ENCODE measurements at regions not wholly inside any gene's neighbourhood (a gene's known extent, or its start where the extent isn't known, plus 50 kb on each side); places are given as distances from the start of the nearest gene placed in this dataset.

- Mint-ChIP-seq H3K4me3 (ENCODE audit: unreplicated experiment) (no peak overlapping the region), H3K36me3 (ENCODE audit: unreplicated experiment) (no peaks in the 10 kb centered on the region), H3K27me3 (ENCODE audit: unreplicated experiment) (peaks cover 2% of the 10 kb centered on the region), H3K27ac (ENCODE audit: unreplicated experiment) (no peak overlapping the region), H3K4me1 (ENCODE audit: low read depth, unreplicated experiment) (peaks cover 12% of the 10 kb centered on the region), H3K9me3 (ENCODE audit: unreplicated experiment) (peaks cover 6% of the 10 kb centered on the region)
- DNase-seq, result no peak
- no peak for TF ChIP-seq CTCF (IDR thresholded peaks at IDR 0.05; ENCODE audit: partially characterized antibody, unreplicated experiment)
Measured at GRCh38 chr3:72550582-72551262, 297.5 kb downstream of the SHQ1 start.

- peak; percentile 31 for DNase-seq
- Mint-ChIP-seq H3K9me3 (ENCODE audit: unreplicated experiment) (peaks cover 4% of the 10 kb centered on the region), H3K4me1 (ENCODE audit: low read depth, unreplicated experiment) (peaks cover 12% of the 10 kb centered on the region), H3K27ac (ENCODE audit: unreplicated experiment) (no peak overlapping the region), H3K27me3 (ENCODE audit: unreplicated experiment) (peaks cover 2% of the 10 kb centered on the region), H3K4me3 (ENCODE audit: unreplicated experiment) (peak overlapping the region; percentile 25), H3K36me3 (ENCODE audit: unreplicated experiment) (no peaks in the 10 kb centered on the region)
- no peak for TF ChIP-seq CTCF (IDR thresholded peaks at IDR 0.05; ENCODE audit: partially characterized antibody, unreplicated experiment)
Measured at GRCh38 chr3:72549761-72550581, 298.3 kb downstream of the SHQ1 start.

GRCh38 chr3:72548981-72549380 is 299.3 kb downstream of the SHQ1 start:
- peaks cover 12% of the 10 kb centered on the region for H3K4me1 Mint-ChIP-seq (ENCODE audit: low read depth, unreplicated experiment)
- no peak for TF ChIP-seq CTCF (IDR thresholded peaks at IDR 0.05; ENCODE audit: partially characterized antibody, unreplicated experiment)
- no peak overlapping the region for H3K27ac Mint-ChIP-seq (ENCODE audit: unreplicated experiment)
- peaks cover 4% of the 10 kb centered on the region for H3K9me3 Mint-ChIP-seq (ENCODE audit: unreplicated experiment)
- no peaks in the 10 kb centered on the region for H3K36me3 Mint-ChIP-seq (ENCODE audit: unreplicated experiment)
- no peak overlapping the region for H3K4me3 Mint-ChIP-seq (ENCODE audit: unreplicated experiment)
- peaks cover 2% of the 10 kb centered on the region for H3K27me3 Mint-ChIP-seq (ENCODE audit: unreplicated experiment)
- no peak for DNase-seq

GRCh38 chr3:72548461-72548860 is 299.8 kb downstream of the SHQ1 start:
- Mint-ChIP-seq H3K36me3 (ENCODE audit: unreplicated experiment) (no peaks in the 10 kb centered on the region), H3K27ac (ENCODE audit: unreplicated experiment) (no peak overlapping the region), H3K27me3 (ENCODE audit: unreplicated experiment) (peaks cover 2% of the 10 kb centered on the region)

More at GRCh38 chr3:72548461-72548860, 299.8 kb downstream of the SHQ1 start:
- no peak for DNase-seq
- no peak overlapping the region for H3K4me3 Mint-ChIP-seq (ENCODE audit: unreplicated experiment)
- peaks cover 4% of the 10 kb centered on the region for H3K9me3 Mint-ChIP-seq (ENCODE audit: unreplicated experiment)
- no peak for TF ChIP-seq CTCF (IDR thresholded peaks at IDR 0.05; ENCODE audit: partially characterized antibody, unreplicated experiment)
- H3K4me1 Mint-ChIP-seq (ENCODE audit: low read depth, unreplicated experiment), result peaks cover 12% of the 10 kb centered on the region

All from glutamatergic neuron (in vitro differentiated cells).